DMS153 treated with DMSO at 0.1 percent for 48 hours (cell line): ENCODE measurements at regions not wholly inside any gene's neighbourhood (a gene's known extent, or its start where the extent isn't known, plus 50 kb on each side); places are given as distances from the start of the nearest gene placed in this dataset.

Experiments
- DNase-seq: peaks from one replicate; lab custom pipeline; 2025; ENCODE audit not compliant: unreplicated experiment; lab: John Stamatoyannopoulos, UW

GRCh38 chr2:15776992-15777702, 163.2 kb upstream of the MYCN start:
- DNase-seq: no peak

GRCh38 chr2:15777795-15778371, 162.5 kb upstream of the MYCN start:
- no peak for DNase-seq

- DNase-seq: no peak
Measured at GRCh38 chr2:15778529-15779219, 161.7 kb upstream of the MYCN start.

GRCh38 chr2:15779381-15780041, 160.8 kb upstream of the MYCN start:
- no peak for DNase-seq

GRCh38 chr2:15780234-15780633, 160.1 kb upstream of the MYCN start:
- no peak for DNase-seq

GRCh38 chr2:15780912-15781574, 159.3 kb upstream of the MYCN start:
- no peak for DNase-seq

- no peak for DNase-seq
Measured at GRCh38 chr2:15782009-15782751, 158.2 kb upstream of the MYCN start.

- no peak for DNase-seq
Measured at GRCh38 chr2:15782769-15783294, 157.5 kb upstream of the MYCN start.

- no peak for DNase-seq
Measured at GRCh38 chr2:15783489-15783888, 156.9 kb upstream of the MYCN start.

GRCh38 chr2:15784106-15784885, 156.1 kb upstream of the MYCN start:
- no peak for DNase-seq

GRCh38 chr2:15784886-15785801, 155.2 kb upstream of the MYCN start:
- DNase-seq: no peak

- DNase-seq: no peak
Measured at GRCh38 chr2:15786003-15786654, 154.2 kb upstream of the MYCN start.

GRCh38 chr2:15786901-15787300, 153.4 kb upstream of the MYCN start:
- no peak for DNase-seq

GRCh38 chr2:15787535-15788454, 152.6 kb upstream of the MYCN start:
- DNase-seq: no peak

- no peak for DNase-seq
Measured at GRCh38 chr2:15788455-15788829, 151.9 kb upstream of the MYCN start.

- no peak for DNase-seq
Measured at GRCh38 chr2:15788830-15789229, 151.5 kb upstream of the MYCN start.
